ENCODE measurements at regions not wholly inside any gene's neighbourhood (a gene's known extent, or its start where the extent isn't known, plus 50 kb on each side); places are given as distances from the start of the nearest gene placed in this dataset.

DNA sequence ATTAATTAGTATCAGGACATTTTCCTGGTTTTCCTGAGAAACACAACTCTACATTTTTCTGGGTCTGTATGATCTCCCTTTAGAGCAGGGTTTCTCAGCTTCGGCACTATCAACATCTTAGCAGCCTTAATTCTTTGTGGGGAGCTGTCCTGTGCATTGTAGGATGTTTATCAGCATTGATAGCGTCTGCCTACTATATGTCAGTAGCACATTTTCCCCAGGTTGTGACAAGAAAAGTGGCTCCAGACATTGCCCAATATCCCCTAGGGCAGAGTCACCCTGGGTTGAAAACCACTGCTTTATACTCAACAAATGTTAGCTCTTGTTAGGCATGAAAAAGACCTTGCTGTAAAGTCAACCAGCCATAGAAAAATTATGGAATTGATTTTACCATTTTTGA lies 195.1 kb upstream of the FMN2 start:
- no peak for TF ChIP-seq CTCF (IDR thresholded peaks at IDR 0.05; ENCODE audit: insufficient read depth, low read depth, low read length, missing control alignments)
- no peak for DNase-seq (ENCODE audit: low read depth)
- no peak overlapping the region for H3K4me3 ChIP-seq (ENCODE audit: low read depth, low read length)

GRCh38 chr1:239896980-239897379 lies 194.7 kb upstream of the FMN2 start:
- no peak for TF ChIP-seq CTCF (IDR thresholded peaks at IDR 0.05; ENCODE audit: insufficient read depth, low read depth, low read length, missing control alignments)
- DNase-seq (ENCODE audit: low read depth): no peak
- H3K4me3 ChIP-seq (ENCODE audit: low read depth, low read length): no peak overlapping the region

DNA sequence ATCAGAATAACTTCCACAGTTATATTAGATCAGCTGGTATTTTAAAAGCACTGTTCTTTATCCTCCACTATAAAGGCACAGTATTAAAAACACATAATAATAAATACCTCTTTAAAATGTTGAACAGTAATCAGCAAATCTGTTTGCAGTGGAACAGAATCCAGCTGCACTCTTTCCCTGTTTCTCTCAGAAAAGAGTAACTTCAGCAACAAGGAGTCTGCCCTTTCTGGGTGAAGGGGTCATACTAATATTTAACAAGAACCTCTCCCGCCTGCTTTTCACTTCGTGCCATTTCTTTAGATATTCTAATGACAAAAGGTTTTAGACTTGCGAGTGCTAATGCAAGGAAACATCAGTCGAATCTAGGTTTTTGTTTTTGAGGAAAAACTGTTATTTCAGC lies 194.2 kb upstream of the FMN2 start:
- no peak overlapping the region for H3K4me3 ChIP-seq (ENCODE audit: low read depth, low read length)
- no peak for DNase-seq (ENCODE audit: low read depth)
- no peak for TF ChIP-seq CTCF (IDR thresholded peaks at IDR 0.05; ENCODE audit: insufficient read depth, low read depth, low read length, missing control alignments)

- no peak overlapping the region for H3K4me3 ChIP-seq (ENCODE audit: low read depth, low read length)
- TF ChIP-seq CTCF (IDR thresholded peaks at IDR 0.05; ENCODE audit: insufficient read depth, low read depth, low read length, missing control alignments): peak; percentile 90
- DNase-seq (ENCODE audit: low read depth): peak; percentile 72
Observed at GRCh38 chr1:239898062-239898730, 193.5 kb upstream of the FMN2 start.

GRCh38 chr1:239899747-239900146 lies 191.9 kb upstream of the FMN2 start:
- no peak for DNase-seq (ENCODE audit: low read depth)
- TF ChIP-seq CTCF (IDR thresholded peaks at IDR 0.05; ENCODE audit: insufficient read depth, low read depth, low read length, missing control alignments): no peak
- H3K4me3 ChIP-seq (ENCODE audit: low read depth, low read length): no peak overlapping the region

- TF ChIP-seq CTCF (IDR thresholded peaks at IDR 0.05; ENCODE audit: insufficient read depth, low read depth, low read length, missing control alignments): no peak
- DNase-seq (ENCODE audit: low read depth): no peak
- H3K4me3 ChIP-seq (ENCODE audit: low read depth, low read length): no peak overlapping the region
Observed at GRCh38 chr1:239906394-239906793, 185.3 kb upstream of the FMN2 start.

- no peak for DNase-seq (ENCODE audit: low read depth)
- TF ChIP-seq CTCF (IDR thresholded peaks at IDR 0.05; ENCODE audit: insufficient read depth, low read depth, low read length, missing control alignments): no peak
- no peak overlapping the region for H3K4me3 ChIP-seq (ENCODE audit: low read depth, low read length)
Observed at GRCh38 chr1:239909898-239910297, 181.8 kb upstream of the FMN2 start.
